ENCODE measurements at regions not wholly inside any gene's neighbourhood (a gene's known extent, or its start where the extent isn't known, plus 50 kb on each side); places are given as distances from the start of the nearest gene placed in this dataset.

GRCh38 chr2:152227969-152228592 lies 52.5 kb upstream of the STAM2 start:
- no peak for DNase-seq (ENCODE audit: low read depth)
- TF ChIP-seq POLR2A (IDR thresholded peaks at IDR 0.05; ENCODE audit: extremely low read depth, insufficient read length) (no peak), MYC (IDR thresholded peaks at IDR 0.05; ENCODE audit: low read depth, low read length) (no peak), CTCF (IDR thresholded peaks at IDR 0.05; ENCODE audit: low read depth, low read length) (no peak)
- TF ChIP-seq, protein P1, sequence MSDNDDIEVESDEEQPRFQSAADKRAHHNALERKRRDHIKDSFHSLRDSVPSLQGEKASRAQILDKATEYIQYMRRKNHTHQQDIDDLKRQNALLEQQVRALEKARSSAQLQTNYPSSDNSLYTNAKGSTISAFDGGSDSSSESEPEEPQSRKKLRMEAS (IDR thresholded peaks at IDR 0.05; ENCODE audit: low read depth, low read length): no peak
- no peak overlapping the region for H3K4me3 ChIP-seq (ENCODE audit: low read depth, low read length)

DNA sequence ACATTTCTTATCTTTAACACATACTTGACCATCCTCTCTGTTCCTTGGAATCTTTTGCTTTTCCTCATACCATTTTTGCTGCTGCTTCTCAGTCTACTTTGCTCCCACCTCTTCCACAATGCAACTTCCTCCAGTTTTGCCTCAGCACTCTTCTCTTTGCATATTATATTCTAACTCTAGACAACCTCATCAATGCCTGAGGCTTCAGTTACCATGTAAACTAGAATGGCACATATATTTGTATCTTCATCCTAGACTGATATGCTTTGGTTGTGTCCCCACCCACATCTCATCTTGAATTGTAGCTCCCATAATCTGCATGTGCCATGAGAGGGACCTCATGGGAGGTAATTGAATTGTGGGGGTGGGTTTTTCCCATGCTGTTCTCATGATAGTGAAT lies 55.9 kb upstream of the STAM2 start:
- DNase-seq (ENCODE audit: low read depth): no peak
- TF ChIP-seq CTCF (IDR thresholded peaks at IDR 0.05; ENCODE audit: low read depth, low read length): no peak
- no peak for TF ChIP-seq POLR2A (IDR thresholded peaks at IDR 0.05; ENCODE audit: extremely low read depth, insufficient read length)
- no peak for TF ChIP-seq MYC (IDR thresholded peaks at IDR 0.05; ENCODE audit: low read depth, low read length)
- TF ChIP-seq, protein P1 (IDR thresholded peaks at IDR 0.05; ENCODE audit: low read depth, low read length): no peak
- H3K4me3 ChIP-seq (ENCODE audit: low read depth, low read length): no peak overlapping the region

- no peak for TF ChIP-seq MYC (IDR thresholded peaks at IDR 0.05; ENCODE audit: low read depth, low read length)
- TF ChIP-seq CTCF (IDR thresholded peaks at IDR 0.05; ENCODE audit: low read depth, low read length): no peak
- no peak for TF ChIP-seq POLR2A (IDR thresholded peaks at IDR 0.05; ENCODE audit: extremely low read depth, insufficient read length)
- TF ChIP-seq, protein P1 (IDR thresholded peaks at IDR 0.05; ENCODE audit: low read depth, low read length): no peak
- DNase-seq (ENCODE audit: low read depth): no peak
- H3K4me3 ChIP-seq (ENCODE audit: low read depth, low read length): no peak overlapping the region
Observed at GRCh38 chr2:152234277-152234676, 58.7 kb upstream of the STAM2 start.

DNA sequence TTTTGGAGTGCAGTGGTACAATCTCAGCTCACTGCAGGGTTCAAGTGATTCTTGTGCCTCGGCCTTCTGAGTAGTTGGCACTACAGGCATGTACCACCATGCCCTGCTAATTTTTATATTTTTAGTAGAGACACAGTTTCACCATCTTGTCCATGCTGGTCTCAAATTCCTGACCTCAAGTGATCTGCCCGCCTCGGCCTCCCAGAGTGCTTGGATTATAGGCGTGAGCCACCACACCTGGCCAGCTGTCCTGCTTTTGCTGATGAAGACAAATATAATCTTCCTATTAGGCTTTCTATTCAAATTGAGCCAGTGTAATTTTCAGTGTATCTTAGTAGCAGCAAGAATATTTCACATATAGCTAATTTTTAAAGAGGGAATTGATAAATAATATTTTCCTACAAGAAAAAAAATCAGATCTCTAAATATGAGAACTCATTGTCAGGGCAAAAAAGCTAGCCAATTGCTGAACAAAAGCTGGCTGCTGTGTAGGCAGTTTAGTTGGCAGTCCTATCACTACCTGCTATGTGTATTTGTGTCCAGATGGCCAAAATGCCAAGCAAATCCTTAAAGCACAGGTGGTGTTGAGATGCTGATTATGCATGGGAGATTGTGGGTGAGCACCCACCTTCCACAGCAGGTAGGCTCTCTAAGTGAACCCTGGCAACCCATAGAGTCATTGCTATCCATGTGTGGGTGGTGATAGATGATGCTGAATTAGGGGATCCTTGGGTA lies 60.8 kb upstream of the STAM2 start:
- TF ChIP-seq, protein P1 (IDR thresholded peaks at IDR 0.05; ENCODE audit: low read depth, low read length): no peak
- DNase-seq (ENCODE audit: low read depth): no peak
- H3K4me3 ChIP-seq (ENCODE audit: low read depth, low read length): no peak overlapping the region

- no peak overlapping the region for H3K4me3 ChIP-seq (ENCODE audit: low read depth, low read length)
- no peak for DNase-seq (ENCODE audit: low read depth)
- TF ChIP-seq POLR2A (IDR thresholded peaks at IDR 0.05; ENCODE audit: extremely low read depth, insufficient read length) (no peak), CTCF (IDR thresholded peaks at IDR 0.05; ENCODE audit: low read depth, low read length) (no peak), MYC (IDR thresholded peaks at IDR 0.05; ENCODE audit: low read depth, low read length) (no peak)
- TF ChIP-seq, protein P1 (IDR thresholded peaks at IDR 0.05; ENCODE audit: low read depth, low read length): no peak
Observed at GRCh38 chr2:152238016-152238415, 62.5 kb upstream of the STAM2 start.

DNA sequence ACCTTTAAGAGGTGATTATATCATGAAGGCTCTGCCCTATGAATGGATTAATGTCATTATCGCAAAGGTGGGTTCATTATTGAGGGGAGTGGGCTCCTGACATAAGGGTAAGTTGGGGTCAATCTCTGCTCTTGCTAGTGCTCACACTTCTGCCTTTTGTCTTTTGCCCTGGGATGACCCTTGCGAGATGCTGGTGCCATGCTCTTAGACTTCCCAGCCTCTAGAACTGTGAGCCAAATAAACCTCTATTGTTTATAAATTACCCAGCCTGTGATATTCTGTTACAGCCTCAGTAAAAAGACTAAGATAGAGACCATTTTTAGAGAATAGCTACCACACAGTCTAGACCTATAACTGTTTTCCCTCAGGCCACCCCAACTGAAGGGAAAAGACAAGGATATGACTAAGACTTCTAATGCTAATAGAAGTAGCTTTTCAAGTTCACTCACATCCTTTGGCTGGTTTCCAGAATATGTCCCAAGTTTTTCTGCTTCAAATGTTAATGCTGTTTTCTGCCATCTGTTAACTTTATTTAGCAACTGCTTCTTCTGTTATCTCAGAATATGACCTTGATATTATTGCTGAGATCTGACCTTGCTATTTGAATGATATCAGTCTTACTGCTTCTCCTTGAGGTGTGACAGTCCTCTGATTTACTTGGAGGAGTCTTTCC lies 65.1 kb upstream of the STAM2 start:
- TF ChIP-seq POLR2A (IDR thresholded peaks at IDR 0.05; ENCODE audit: extremely low read depth, insufficient read length) (no peak), CTCF (IDR thresholded peaks at IDR 0.05; ENCODE audit: low read depth, low read length) (no peak), MYC (IDR thresholded peaks at IDR 0.05; ENCODE audit: low read depth, low read length) (no peak)
- TF ChIP-seq, protein P1 (IDR thresholded peaks at IDR 0.05; ENCODE audit: low read depth, low read length): no peak
- H3K4me3 ChIP-seq (ENCODE audit: low read depth, low read length): no peak overlapping the region
- no peak for DNase-seq (ENCODE audit: low read depth)

All from NB4 (cell line).